Fibroblast of lung (primary cell): ENCODE measurements at regions not wholly inside any gene's neighbourhood (a gene's known extent, or its start where the extent isn't known, plus 50 kb on each side); places are given as distances from the start of the nearest gene placed in this dataset.
A peak's percentile ranks its signal among the peaks of the same experiment; 100 is the strongest.

Source experiments
- DNase-seq, 2 donors: peaks; one replicate each; pipeline versions ENCODE4 v3.0.0 to v3.0.0-alpha.2; 2010; ENCODE audit warnings: low read depth in 2 of 2
- H2AFZ ChIP-seq: 2 replicates; pipeline ENCODE4 v1.5.1; 2012; ENCODE audit warnings: low read length, control low read depth, inconsistent platforms
- H3K27ac ChIP-seq: 2 replicates; pipeline ENCODE4 v1.5.1; 2011; ENCODE audit warnings: low read length, control low read depth; ENCODE audit not compliant: insufficient read depth
- H3K27me3 ChIP-seq: 2 replicates; pipeline ENCODE4 v1.5.1; 2011; ENCODE audit warnings: mild to moderate bottlenecking, low read length; ENCODE audit not compliant: control insufficient read depth, insufficient read depth
- H3K36me3 ChIP-seq: 2 replicates; pipeline ENCODE4 v1.5.1; 2011; ENCODE audit warnings: low read length; ENCODE audit not compliant: control insufficient read depth, insufficient read depth
- H3K4me1 ChIP-seq: 2 replicates; pipeline ENCODE4 v1.5.1; 2011; ENCODE audit warnings: low read length; ENCODE audit not compliant: control insufficient read depth, insufficient read depth; ENCODE audit errors: extremely low read depth
- H3K4me2 ChIP-seq: 2 replicates; pipeline ENCODE4 v1.5.1; 2011; ENCODE audit warnings: low read length, control low read depth; ENCODE audit not compliant: insufficient read depth; ENCODE audit errors: extremely low read depth
- H3K4me3 ChIP-seq, 4 experiments: fragments of 200-600 bp in 1 of 4; sonication (generic) in 1 of 4; replicated peaks in 1 of 4; 2 replicates each; pipeline ENCODE4 v1.5.1; 2011 to 2016; ENCODE audit warnings: low read length in 4 of 4, low read depth in 3 of 4, mild to moderate bottlenecking in 3 of 4, control low read depth in 2 of 4, inconsistent platforms in 1 of 4, mixed read lengths in 1 of 4; ENCODE audit not compliant: insufficient read depth in 1 of 4; ENCODE audit errors: control extremely low read depth in 1 of 4
- H3K79me2 ChIP-seq: 2 replicates; pipeline ENCODE4 v1.5.1; 2012; ENCODE audit warnings: mild to moderate bottlenecking, low read length, inconsistent platforms; ENCODE audit not compliant: control insufficient read depth, insufficient read depth
- H3K9ac ChIP-seq: 2 replicates; pipeline ENCODE4 v1.5.1; 2011; ENCODE audit warnings: mild to moderate bottlenecking, low read length, control low read depth; ENCODE audit not compliant: insufficient read depth
- H3K9me3 ChIP-seq: 2 replicates; pipeline ENCODE4 v1.5.1; 2012; ENCODE audit warnings: low read depth, low read length; ENCODE audit not compliant: control insufficient read depth, insufficient read depth
- H4K20me1 ChIP-seq: 2 replicates; pipeline ENCODE4 v1.5.1; 2011; ENCODE audit warnings: low read length; ENCODE audit not compliant: control insufficient read depth, insufficient read depth; ENCODE audit errors: extremely low read depth
- CTCF ChIP-seq, 2 donors: IDR thresholded peaks in 1 of 2; conservative IDR thresholded peaks in 1 of 2; 1 replicate in 1 of 2; 2 replicates in 1 of 2; pipeline ENCODE4 v1.5.1; 2011 to 2012; ENCODE audit warnings: low read length in 2 of 2, control low read depth in 1 of 2, inconsistent platforms in 1 of 2, low read depth in 1 of 2, mild to moderate bottlenecking in 1 of 2
- EZH2 ChIP-seq: IDR thresholded peaks from 2 replicates; pipeline ENCODE4 v1.5.1; 2012; ENCODE audit warnings: low read length, control low read depth, mild to moderate bottlenecking; ENCODE audit errors: missing control alignments

GRCh38 chr1:110282395-110282794 is 56.8 kb upstream of the RBM15 start:
- Histone ChIP-seq H3K4me2 (no peak overlapping the region), H3K27ac (no peak overlapping the region), H3K4me1 (no peaks in the 10 kb centered on the region), H3K9me3 (no peaks in the 10 kb centered on the region), H3K4me3 (no peak overlapping the region), H2AFZ (no peak overlapping the region), H3K79me2 (no peaks in the 10 kb centered on the region), H3K9ac (no peak overlapping the region), H4K20me1 (no peaks in the 10 kb centered on the region), H3K36me3 (no peaks in the 10 kb centered on the region), H3K27me3 (no peaks in the 10 kb centered on the region)
- DNase-seq: no peak
- TF ChIP-seq CTCF (conservative IDR thresholded peaks at IDR 0.05 in 1 of 2, IDR thresholded peaks at IDR 0.05 in 1 of 2; ENCODE audit: low read depth in 1 of 2, low read length in 2 of 2) (no peak), EZH2 (no peak)

- Histone ChIP-seq H3K9ac (no peak overlapping the region), H3K27ac (no peak overlapping the region), H3K4me3 (no peak overlapping the region), H3K4me1 (no peaks in the 10 kb centered on the region), H2AFZ (no peak overlapping the region), H3K27me3 (no peaks in the 10 kb centered on the region), H3K79me2 (no peaks in the 10 kb centered on the region), H3K9me3 (no peaks in the 10 kb centered on the region), H4K20me1 (no peaks in the 10 kb centered on the region), H3K4me2 (no peak overlapping the region), H3K36me3 (no peaks in the 10 kb centered on the region)
- DNase-seq: peak in 1 of 2 donors; percentile 33
- TF ChIP-seq EZH2: no peak
- TF ChIP-seq CTCF (conservative IDR thresholded peaks at IDR 0.05 in 1 of 2, IDR thresholded peaks at IDR 0.05 in 1 of 2; ENCODE audit: low read depth in 1 of 2, low read length in 2 of 2): no peak
Observed at GRCh38 chr1:110283677-110284076, 55.5 kb upstream of the RBM15 start.

- TF ChIP-seq CTCF (conservative IDR thresholded peaks at IDR 0.05 in 1 of 2, IDR thresholded peaks at IDR 0.05 in 1 of 2; ENCODE audit: low read depth in 1 of 2, low read length in 2 of 2) (no peak), EZH2 (no peak)
- no peak overlapping the region for H3K27ac ChIP-seq
- H4K20me1 ChIP-seq: no peaks in the 10 kb centered on the region
- H3K9me3 ChIP-seq: no peaks in the 10 kb centered on the region
- no peaks in the 10 kb centered on the region for H3K4me1 ChIP-seq
- no peaks in the 10 kb centered on the region for H3K36me3 ChIP-seq
- no peak overlapping the region for H2AFZ ChIP-seq
- no peak for DNase-seq
- no peak overlapping the region for H3K9ac ChIP-seq
- H3K27me3 ChIP-seq: no peaks in the 10 kb centered on the region
- no peak overlapping the region for H3K4me3 ChIP-seq
- H3K79me2 ChIP-seq: no peaks in the 10 kb centered on the region
- H3K4me2 ChIP-seq: no peak overlapping the region
Observed at GRCh38 chr1:110285316-110285715, 53.9 kb upstream of the RBM15 start.
